ENCODE measurements at regions not wholly inside any gene's neighbourhood (a gene's known extent, or its start where the extent isn't known, plus 50 kb on each side); places are given as distances from the start of the nearest gene placed in this dataset.

- TF ChIP-seq CTCF (IDR thresholded peaks at IDR 0.05): no peak
- no peak for TF ChIP-seq POLR2AphosphoS5 (IDR thresholded peaks at IDR 0.05)
- TF ChIP-seq POLR2A (IDR thresholded peaks at IDR 0.05): no peak
- TF ChIP-seq EP300 (IDR thresholded peaks at IDR 0.05): no peak
Measured at GRCh38 chr9:13597004-13597403, 317.5 kb upstream of the MPDZ start.

Measured in gastroesophageal sphincter (tissue), 3 donors.